HG03025 (cell line): ENCODE measurements at regions not wholly inside any gene's neighbourhood (a gene's known extent, or its start where the extent isn't known, plus 50 kb on each side); places are given as distances from the start of the nearest gene placed in this dataset.
"Not testable (repeated sequence)": the region's sequence is repeated elsewhere in the genome, so short reads cannot be mapped to it uniquely, and the experiment has no call there.

Source experiments
- ATAC-seq: cut with Tn5 transposase; IDR thresholded peaks from one replicate; pipeline ENCODE4 v1.9.1; 2021; ENCODE audit warnings: mild to moderate bottlenecking, moderate library complexity; ENCODE audit not compliant: unreplicated experiment, low FRiP score

GRCh38 chr18:70966419-70966818, 677.6 kb downstream of the SOCS6 start:
- ATAC-seq: no peak

- ATAC-seq: no peak
Measured at GRCh38 chr18:70961939-70962338, 673.1 kb downstream of the SOCS6 start.

GRCh38 chr18:70956554-70956953, 667.7 kb downstream of the SOCS6 start:
- ATAC-seq: no peak

- ATAC-seq: no peak
Measured at GRCh38 chr18:70936160-70936559, 647.3 kb downstream of the SOCS6 start.

- ATAC-seq: no peak
Measured at GRCh38 chr18:70931942-70932814, 643.3 kb downstream of the SOCS6 start.

GRCh38 chr18:70920840-70921374, 632.1 kb downstream of the SOCS6 start:
- ATAC-seq: no peak

GRCh38 chr18:70907673-70908072, 618.8 kb downstream of the SOCS6 start:
- no peak for ATAC-seq

GRCh38 chr18:70892381-70892780, 603.5 kb downstream of the SOCS6 start:
- ATAC-seq: no peak

- no peak for ATAC-seq
Measured at GRCh38 chr18:70870292-70870691, 581.4 kb downstream of the SOCS6 start.

- no peak for ATAC-seq
Measured at GRCh38 chr18:70848329-70848728, 559.5 kb downstream of the SOCS6 start.

GRCh38 chr18:70840649-70841048, 551.8 kb downstream of the SOCS6 start:
- no peak for ATAC-seq

GRCh38 chr18:70827632-70828031, 538.8 kb downstream of the SOCS6 start:
- ATAC-seq: no peak

GRCh38 chr18:70826571-70826970, 537.7 kb downstream of the SOCS6 start:
- ATAC-seq: no peak

- ATAC-seq: no peak
Measured at GRCh38 chr18:70822691-70823090, 533.8 kb downstream of the SOCS6 start.

GRCh38 chr18:70822117-70822516, 533.3 kb downstream of the SOCS6 start:
- ATAC-seq: no peak

GRCh38 chr18:70808481-70809056, 519.7 kb downstream of the SOCS6 start:
- ATAC-seq: no peak

GRCh38 chr18:70781860-70782453, 493.1 kb downstream of the SOCS6 start:
- peak; percentile 96 for ATAC-seq

- not testable (repeated sequence) for ATAC-seq
Measured at GRCh38 chr18:70766254-70766653, 477.4 kb downstream of the SOCS6 start.

GRCh38 chr18:70762812-70763211, 474.0 kb downstream of the SOCS6 start:
- no peak for ATAC-seq

- ATAC-seq: no peak
Measured at GRCh38 chr18:70758780-70759179, 469.9 kb downstream of the SOCS6 start.

- no peak for ATAC-seq
Measured at GRCh38 chr18:70754486-70754885, 465.6 kb downstream of the SOCS6 start.
